SHP77 treated with DMSO at 0.1 percent for 48 hours (cell line): ENCODE measurements at regions not wholly inside any gene's neighbourhood (a gene's known extent, or its start where the extent isn't known, plus 50 kb on each side); places are given as distances from the start of the nearest gene placed in this dataset.

Source experiments
- DNase-seq: peaks from one replicate; lab custom pipeline; 2025; lab: John Stamatoyannopoulos, UW

- DNase-seq: no peak
Measured at GRCh38 chr5:175109058-175109755, 334.8 kb downstream of the DRD1 start.

GRCh38 chr5:175107865-175108264 lies 336.1 kb downstream of the DRD1 start:
- no peak for DNase-seq

GRCh38 chr5:175107028-175107588 lies 336.9 kb downstream of the DRD1 start:
- DNase-seq: no peak

- DNase-seq: no peak
Measured at GRCh38 chr5:175104677-175105076, 339.3 kb downstream of the DRD1 start.

- no peak for DNase-seq
Measured at GRCh38 chr5:175103746-175104145, 340.2 kb downstream of the DRD1 start.

- DNase-seq: no peak
Measured at GRCh38 chr5:175102717-175103116, 341.3 kb downstream of the DRD1 start.

- no peak for DNase-seq
Measured at GRCh38 chr5:175098301-175098700, 345.7 kb downstream of the DRD1 start.

- DNase-seq: no peak
Measured at GRCh38 chr5:175096469-175097165, 347.4 kb downstream of the DRD1 start.

- no peak for DNase-seq
Measured at GRCh38 chr5:175094461-175094860, 349.5 kb downstream of the DRD1 start.

- DNase-seq: no peak
Measured at GRCh38 chr5:175092691-175093090, 351.3 kb downstream of the DRD1 start.

GRCh38 chr5:175088963-175089362 lies 355.0 kb downstream of the DRD1 start:
- no peak for DNase-seq

- DNase-seq: no peak
Measured at GRCh38 chr5:175082866-175083590, 358.6 kb downstream of the MSX2 start.

- no peak for DNase-seq
Measured at GRCh38 chr5:175082346-175082745, 358.0 kb downstream of the MSX2 start.

- no peak for DNase-seq
Measured at GRCh38 chr5:175079707-175080106, 355.3 kb downstream of the MSX2 start.

- DNase-seq: no peak
Measured at GRCh38 chr5:175070283-175070682, 345.9 kb downstream of the MSX2 start.

GRCh38 chr5:175060257-175060656 lies 335.9 kb downstream of the MSX2 start:
- no peak for DNase-seq

- no peak for DNase-seq
Measured at GRCh38 chr5:175059687-175060211, 335.4 kb downstream of the MSX2 start.

- no peak for DNase-seq
Measured at GRCh38 chr5:175056831-175057230, 332.4 kb downstream of the MSX2 start.

GRCh38 chr5:175054243-175054642 lies 329.9 kb downstream of the MSX2 start:
- no peak for DNase-seq

- no peak for DNase-seq
Measured at GRCh38 chr5:175052351-175052750, 328.0 kb downstream of the MSX2 start.

- DNase-seq: no peak
Measured at GRCh38 chr5:175047048-175047447, 322.7 kb downstream of the MSX2 start.

GRCh38 chr5:175045820-175046219 lies 321.4 kb downstream of the MSX2 start:
- DNase-seq: no peak
